ENCODE measurements at regions not wholly inside any gene's neighbourhood (a gene's known extent, or its start where the extent isn't known, plus 50 kb on each side); places are given as distances from the start of the nearest gene placed in this dataset.

DNA sequence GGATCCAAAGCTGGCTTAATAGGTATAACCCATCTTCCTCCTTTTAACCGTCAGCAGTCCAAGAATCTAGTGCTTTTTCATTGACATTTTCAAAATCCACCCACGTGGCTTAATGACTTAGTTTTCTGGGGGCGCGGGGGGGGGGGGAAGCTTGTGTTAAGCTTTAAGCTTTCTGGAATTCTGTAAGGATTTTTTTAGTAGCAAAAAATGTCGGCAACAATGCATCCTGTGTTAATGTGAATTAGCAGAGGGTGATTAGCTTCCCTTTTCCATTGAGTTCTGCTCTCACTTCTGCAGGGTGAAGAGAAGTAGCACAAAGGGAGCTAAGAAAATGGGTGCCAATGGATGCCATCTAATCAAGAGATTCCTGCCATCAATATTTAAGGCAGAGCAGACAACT lies 348.2 kb downstream of the SAMD5 start:
- no peak for DNase-seq (ENCODE audit: low read depth, low spot score)

DNA sequence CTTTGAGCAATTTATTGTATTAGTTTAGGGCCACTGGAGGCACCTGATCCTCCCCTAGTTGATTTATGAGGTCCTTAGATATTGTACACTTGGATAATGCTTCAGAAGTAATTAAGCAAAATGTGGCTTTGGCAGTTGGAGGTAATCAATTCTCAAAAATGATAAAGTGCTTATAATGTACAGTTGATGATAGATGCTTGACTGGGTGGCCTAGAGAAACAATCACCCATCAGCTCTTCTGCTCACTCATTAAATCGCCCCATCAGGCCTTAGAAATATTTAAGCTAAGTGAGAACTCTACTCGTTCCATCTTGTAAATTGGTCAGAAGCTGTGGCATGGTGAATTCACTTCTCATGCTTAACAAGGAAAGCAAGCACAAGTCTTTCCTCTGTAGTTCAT lies 349.9 kb downstream of the SAMD5 start:
- no peak for DNase-seq (ENCODE audit: low read depth, low spot score)

DNA sequence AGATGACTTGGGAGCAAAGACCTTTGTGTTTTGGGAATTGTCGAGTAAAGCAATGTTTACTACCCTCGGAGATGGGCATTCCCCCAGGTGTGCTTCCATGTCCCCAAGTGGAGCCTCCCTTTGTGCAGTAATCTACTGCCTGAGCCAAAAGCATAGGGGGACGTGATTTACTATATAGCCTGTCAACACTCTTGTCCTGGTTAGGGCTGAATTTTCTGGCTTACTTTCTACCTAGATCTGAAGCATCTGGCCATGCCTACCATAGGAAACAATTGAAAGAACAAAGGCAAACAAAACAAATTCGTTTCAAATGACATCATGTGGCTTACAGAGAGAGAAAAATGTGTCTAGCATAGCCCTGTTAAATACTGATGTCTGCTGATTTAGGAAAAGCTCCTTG lies 350.6 kb downstream of the SAMD5 start:
- no peak for DNase-seq (ENCODE audit: low read depth, low spot score)

DNA sequence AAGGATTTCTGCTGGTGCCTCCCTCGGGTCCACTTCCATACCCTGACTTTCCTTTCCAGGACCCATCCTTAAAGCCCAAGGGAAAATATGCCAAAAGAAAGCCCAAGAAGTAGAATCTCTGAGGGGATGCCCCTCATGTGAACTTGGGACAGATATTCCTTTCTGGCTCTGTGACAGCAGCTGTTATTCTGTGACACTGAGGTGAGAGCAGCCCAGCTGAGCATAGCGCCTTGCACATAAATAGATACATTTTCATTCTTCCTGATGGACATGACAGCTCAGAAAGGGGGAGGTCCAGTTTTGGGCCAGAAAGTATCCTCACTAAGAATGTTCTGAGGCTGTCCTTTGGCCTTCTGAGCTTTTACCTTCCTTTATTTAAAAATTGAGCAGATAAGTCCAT lies 353.2 kb downstream of the SAMD5 start:
- no peak for DNase-seq (ENCODE audit: low read depth, low spot score)

DNA sequence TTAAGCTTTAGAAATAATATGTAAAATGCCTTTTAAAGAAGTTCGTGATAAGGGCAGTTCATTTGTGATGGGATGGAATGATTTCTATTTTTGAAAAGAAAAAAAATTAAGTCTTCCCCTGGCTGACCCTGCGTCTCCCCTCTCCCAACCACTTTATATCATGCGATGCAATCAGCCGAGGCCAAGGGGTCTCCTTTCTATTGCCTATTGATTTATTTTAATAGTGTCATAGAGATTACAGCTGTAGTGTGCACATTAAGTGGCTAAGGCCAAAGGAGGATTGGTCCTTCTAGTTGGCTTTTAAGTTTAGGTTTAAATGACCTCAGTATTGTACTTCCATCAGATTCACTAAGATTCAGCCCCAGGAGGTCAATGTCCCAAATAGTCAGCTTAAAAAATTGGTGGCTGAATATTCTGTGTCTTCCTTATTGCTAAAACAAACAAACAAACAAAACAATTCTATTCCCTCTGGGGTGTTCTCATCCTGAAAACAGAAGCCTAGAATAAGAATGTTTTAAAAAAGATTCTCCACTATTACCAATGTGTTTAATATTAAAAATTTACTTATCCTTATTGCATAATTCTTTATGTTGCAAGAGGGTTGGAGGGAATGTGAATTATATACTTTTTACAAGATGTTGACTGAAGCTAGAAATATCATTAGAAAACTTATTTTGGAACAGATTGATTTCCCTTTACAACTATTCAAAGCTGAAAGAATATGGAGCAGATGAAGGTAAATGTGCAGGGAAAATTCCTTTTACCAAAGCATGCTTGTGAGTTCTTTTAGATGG lies 359.1 kb downstream of the SAMD5 start:
- DNase-seq (ENCODE audit: low read depth, low spot score) = no peak

DNA sequence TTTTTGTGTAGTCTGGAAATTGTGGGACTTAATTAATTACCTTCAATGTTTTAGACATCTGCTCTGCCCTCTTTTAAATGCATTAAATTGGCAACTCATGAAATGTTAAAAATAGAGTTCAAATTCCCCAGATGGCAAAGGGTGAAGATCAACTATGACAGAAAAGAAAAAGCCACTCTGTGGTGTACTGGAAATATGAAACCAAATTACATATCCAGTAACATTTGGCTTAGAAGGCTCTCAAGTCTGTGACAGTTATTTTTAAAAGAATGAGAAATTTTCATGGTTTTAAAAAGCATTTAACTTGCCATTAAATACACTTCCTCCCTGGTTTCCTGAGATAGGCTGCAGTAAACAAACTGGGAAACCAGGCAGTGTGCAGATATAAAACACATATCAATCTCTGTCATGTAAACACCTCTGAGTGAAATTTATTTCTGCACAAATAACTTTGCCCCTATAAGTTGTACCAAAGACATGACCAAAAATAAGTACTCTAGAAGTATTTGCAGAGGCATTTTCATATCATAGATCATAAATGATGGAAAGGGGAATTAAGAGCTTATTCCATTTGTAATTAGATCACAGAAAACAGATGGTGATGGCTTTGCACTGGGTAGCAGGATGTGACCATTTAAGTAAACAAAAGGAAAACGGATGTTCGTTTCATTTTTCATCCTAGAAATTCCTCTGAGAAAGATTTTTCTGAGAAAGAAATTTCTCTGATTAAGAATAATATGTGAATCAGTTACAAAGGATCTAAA lies 360.1 kb downstream of the SAMD5 start:
- no peak for DNase-seq (ENCODE audit: low read depth, low spot score)

DNA sequence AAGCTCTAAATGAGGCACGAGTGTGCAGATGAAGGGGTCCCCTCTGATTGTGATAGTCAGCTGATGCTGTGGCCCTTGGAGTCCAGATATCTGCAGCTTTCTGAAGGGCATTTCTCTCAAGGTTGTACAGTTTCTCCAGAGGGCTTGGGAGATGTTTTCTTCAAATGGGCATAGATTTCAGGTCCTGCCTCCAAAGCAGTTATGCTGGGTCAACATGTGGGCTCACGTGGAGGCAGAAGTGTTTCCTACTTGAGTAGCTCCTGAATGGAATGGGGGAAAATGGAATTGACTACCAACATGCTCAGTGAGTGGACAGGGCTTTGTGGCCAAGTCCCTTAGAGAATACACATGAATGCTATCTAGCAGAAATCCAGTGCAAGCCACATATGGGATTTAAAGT lies 360.7 kb downstream of the SAMD5 start:
- no peak for DNase-seq (ENCODE audit: low read depth, low spot score)

DNA sequence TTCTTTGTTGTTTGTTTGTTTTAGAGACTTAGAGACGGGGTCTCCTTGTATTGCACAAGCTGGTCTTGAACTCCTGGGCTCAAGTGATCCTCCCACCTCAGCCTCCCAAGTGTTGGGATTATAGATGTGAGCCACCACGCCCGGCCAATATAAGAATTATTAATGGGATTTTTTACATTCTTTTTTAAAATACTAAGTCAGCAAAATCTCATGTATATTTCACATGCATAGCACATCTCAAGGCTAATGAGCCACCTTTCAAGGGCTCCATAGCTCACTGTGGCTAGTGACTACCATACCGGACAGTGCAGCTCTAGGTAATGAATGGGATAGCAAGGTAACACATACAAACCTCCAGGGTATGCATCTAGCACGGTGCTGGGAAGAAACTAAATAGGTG lies 361.4 kb downstream of the SAMD5 start:
- no peak for DNase-seq (ENCODE audit: low read depth, low spot score)

DNA sequence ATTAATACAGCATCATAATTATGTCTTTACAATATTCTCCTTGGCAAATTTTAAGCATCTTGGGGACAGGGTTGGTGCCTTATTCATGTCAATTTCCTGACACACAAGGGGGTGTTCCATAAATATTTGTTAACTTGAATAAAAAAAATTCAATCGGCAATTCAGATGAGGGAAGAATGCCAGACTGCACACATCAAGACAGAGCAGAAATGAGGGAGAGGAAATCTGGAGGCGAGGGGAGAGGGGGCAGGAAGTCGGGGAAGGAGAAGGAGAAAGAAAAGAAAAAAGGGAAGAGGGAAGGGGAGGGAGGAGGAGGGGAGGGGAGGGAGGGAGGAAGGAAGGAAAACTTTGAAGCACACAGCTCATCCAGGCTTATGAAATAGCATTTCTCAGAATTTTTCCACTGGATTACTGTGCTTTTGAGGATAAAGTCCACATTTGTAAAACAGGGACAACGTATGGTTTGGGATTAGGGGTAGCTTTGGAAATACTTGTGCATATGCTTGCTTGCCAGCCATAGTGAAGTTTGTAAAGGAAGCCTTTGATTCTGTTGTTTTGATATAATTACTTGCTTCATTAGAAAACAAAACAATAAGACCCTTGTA lies 362.1 kb downstream of the SAMD5 start:
- DNase-seq (ENCODE audit: low read depth, low spot score) = no peak

DNA sequence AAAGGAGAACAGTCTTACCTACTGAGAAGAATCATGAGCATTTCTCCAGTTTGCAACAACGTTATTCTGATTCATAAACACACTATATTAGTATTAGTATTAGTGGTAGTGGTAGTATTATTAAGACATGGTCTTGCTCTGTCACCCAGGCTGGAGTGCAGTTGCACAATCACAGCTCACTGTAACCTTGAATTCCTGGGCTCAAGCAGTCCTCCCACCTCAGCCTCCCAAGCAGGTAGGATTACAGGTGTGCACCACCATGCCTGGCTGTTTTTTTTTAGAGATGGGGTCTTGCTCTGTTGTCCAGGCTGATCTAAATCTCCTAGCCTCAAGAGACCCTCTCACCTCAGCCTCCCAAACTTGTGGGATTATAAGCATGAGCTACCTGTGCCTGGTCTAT lies 363.5 kb downstream of the SAMD5 start:
- DNase-seq (ENCODE audit: low read depth, low spot score) = no peak

DNA sequence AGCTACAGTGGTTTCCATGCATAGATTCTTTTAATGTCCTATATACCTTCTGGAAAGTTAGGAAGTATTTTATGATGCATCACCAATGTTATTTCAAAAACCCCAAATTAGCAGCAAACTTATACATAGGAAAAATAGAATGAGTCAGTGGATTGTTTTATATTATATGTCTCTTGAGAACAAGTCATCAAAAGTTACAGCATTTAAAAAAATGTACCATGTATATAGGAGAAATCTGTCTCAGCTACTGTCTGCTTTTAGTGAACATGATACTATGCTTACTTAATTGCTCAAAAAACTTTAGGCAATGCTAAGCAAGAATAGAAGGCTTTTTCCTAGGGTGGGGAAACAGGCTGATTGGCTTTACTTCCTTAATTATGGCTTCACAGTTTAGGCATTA lies 365.3 kb downstream of the SAMD5 start:
- no peak for DNase-seq (ENCODE audit: low read depth, low spot score)

DNA sequence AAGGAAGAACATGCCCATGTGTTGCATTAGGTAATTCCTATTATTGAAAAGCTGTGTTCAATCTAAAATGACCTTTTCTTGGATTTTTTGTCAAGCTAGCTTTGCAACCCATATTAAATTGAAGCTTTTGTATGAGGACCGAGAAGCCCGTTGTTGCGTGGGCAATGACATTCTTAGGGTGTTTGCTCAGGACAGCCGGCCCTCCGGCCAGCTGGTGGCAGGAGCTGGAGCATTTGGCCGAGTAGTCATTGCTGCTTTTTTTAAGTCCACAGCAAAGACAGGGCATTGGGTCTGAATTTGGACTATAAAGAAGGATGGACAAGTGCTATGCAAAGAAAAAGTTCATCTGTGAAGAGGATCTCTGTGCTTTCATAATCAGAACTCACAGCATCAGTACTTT lies 365.8 kb downstream of the SAMD5 start:
- DNase-seq (ENCODE audit: low read depth, low spot score) = no peak

DNA sequence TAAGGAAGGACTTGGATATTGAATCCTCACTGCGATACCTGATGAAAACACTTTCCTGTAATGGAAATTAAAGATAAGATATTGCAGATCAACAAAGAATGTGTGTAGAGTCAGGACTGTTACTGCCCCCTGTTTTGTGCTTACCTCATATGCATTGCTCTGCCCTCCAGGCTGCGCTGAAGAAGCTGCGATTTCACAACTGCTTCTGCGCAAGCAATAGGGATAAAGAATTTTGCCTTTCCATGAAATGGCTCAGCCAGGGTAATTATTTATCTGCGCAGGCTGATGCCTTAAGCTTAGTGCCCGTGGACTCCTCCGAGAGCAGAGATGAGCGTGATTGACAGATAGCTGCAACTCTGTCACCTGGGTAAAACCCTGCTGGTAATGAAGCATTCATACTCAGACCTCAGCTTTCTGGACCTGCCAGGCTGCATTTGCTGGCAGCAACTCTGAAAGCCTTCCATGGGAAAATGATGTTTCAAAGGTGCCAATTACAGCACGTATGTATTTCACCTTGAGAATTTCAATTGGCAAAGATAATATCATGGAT lies 370.6 kb downstream of the SAMD5 start:
- DNase-seq (ENCODE audit: low read depth, low spot score) = no peak

DNA sequence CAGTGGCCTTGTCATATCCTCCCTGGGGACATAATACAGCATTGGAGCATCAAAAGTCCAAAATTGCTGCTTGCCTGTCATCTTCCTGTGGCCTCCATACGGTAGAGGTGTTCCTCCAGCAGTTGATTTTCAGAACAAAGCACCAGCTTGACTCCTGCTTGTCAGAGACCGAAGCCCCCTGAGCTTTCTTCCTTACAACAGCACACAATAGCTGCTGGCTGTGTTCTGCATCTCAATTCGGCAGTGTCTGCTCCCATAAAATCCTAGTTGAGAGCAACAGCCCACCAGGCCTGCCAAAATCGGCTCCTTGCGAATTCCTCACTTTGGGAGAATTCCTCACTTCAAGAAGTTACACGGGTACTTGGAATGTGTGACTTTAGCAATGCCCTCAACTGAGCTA lies 372.9 kb downstream of the SAMD5 start:
- DNase-seq (ENCODE audit: low read depth, low spot score) = no peak

DNA sequence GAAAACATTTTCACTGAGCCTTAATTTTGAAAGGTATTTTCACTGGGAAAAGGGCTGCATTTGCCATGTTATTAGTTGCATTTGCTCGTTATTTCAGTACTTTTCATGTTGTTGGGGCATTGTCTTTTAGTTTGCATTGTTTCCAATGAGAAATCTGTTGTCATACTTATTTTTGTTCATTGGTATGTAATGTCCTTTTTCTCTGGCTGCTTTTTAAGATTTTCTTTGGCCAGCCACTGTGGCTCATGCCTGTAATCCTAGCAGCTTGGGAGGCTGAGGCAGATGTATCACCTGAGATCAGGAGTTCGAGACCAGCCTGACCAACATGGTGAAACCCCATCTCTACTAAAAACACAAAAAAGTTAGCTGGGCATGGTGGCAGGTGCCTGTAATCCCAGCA lies 379.9 kb downstream of the SAMD5 start:
- DNase-seq (ENCODE audit: low read depth, low spot score) = no peak

DNA sequence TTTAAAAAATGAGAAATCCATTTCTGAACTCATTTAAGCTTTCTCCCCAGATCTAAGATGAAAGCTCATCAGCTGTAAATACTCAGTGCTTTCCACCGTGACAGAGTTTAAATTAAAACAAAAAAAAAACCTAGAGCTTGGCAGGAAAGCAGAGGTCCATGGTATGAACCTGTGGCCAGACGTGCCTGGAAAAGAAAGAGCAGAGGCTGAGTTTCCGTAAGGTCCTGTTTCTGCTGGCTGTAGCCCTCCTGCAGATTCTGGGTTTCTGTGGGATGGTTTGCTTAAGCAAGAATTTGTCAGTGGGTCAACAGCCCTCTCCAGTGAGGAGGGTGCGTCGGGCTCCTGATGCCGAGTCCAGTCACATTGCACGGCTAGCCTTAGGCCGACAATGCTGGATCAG lies 383.2 kb downstream of the SAMD5 start:
- DNase-seq (ENCODE audit: low read depth, low spot score) = no peak

DNA sequence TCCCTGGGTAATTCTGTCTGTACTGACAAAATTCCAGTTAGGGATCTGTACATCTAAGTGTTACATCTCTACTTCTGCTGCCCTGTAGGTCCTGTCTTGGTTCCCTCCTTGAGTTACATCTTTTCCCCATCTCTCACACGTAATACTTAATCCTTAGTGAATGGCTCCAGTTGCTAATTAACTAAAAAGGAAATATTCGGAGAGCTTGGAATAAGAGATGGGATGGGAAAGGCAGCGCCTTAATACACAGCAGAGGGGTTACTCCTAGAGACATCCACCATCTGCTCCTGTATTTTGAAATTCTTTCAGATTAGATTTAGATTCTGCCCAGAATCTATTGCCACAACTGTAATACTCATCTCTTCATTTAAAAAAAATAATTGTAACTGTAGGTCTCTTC lies 384.0 kb downstream of the SAMD5 start:
- DNase-seq (ENCODE audit: low read depth, low spot score) = no peak

DNA sequence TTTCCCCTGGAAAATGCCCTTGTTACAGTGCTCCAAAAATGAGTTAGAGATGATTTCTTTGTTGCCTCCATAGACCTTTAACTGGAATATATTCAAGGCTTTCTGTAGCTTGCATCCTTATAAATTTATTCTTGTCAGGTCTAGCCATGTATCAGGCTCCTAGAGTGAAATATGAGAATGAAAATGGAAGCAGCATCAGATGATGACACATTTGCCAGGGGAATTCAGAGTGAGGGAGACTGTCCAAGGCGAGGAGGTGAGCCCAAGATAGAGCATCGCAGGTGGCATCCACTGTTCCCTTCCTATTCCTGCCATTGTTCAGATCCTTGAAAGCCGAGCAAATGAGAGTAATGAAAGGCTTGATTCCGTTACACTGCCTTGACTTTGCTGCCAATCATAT lies 386.8 kb downstream of the SAMD5 start:
- no peak for DNase-seq (ENCODE audit: low read depth, low spot score)

DNA sequence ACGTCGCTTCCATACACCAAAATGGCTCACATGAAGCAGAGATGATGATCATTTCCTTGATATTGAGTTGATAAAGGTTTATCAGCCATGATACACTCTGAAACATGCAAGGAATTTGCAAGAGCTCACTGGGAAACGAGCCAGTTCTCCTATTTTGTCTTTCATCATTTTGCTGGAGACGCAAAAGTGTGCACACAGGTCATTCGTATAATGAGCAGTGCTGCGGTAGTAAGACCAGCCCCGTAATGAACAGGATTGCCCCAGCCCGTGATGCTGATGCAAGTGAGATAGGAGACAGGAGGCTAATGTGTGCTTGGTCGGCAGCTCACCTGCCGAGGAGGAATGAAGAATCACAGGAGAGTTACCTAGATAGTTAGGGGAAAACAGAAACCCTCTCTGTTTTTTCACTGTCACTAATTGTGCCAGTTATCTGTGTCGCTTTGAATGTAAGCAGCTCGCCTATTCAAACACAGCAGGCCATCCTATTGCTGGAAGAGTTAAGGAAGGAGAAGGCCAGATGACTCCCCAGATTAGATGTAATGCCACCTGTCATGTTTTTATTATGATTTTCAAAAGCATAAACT lies 391.8 kb downstream of the SAMD5 start:
- DNase-seq (ENCODE audit: low read depth, low spot score) = no peak

DNA sequence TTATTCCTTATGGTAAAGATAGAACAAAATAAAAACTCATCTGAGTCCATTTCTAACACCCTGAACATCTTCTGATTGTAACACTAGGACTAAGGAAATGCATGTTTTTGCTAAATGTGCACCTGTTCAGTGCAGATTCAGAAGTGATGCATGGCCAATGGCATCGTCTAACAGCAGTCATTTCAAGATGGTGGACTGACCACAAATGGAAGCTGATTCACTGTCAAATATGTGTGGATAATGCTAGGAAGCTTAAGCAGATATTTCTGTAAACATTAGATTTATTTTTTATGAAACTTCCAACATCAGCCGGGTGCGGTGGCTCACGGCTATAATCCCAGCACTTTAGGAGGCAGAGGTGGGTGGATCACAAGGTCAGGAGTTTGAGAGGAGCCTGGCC lies 394.8 kb downstream of the SAMD5 start:
- no peak for DNase-seq (ENCODE audit: low read depth, low spot score)

DNA sequence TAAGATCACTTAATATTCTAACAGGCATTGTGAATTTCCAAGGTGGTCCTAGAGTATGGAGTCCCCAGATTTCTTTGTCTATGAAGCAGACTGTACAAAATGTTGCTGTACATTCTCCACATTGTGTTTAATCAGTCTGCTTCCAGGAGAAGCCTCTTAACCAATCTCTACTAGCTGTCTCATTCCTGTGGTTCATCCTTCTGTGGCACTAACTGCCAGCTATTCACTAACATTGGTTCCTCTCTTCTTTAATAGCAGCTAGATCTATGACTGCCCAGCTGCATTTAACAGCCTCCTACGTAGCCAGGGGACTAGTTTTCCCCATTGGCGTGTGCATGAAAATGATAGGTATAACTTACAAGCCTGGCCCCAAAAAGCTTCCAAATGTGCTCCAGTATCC lies 395.4 kb downstream of the SAMD5 start:
- DNase-seq (ENCODE audit: low read depth, low spot score) = no peak

DNA sequence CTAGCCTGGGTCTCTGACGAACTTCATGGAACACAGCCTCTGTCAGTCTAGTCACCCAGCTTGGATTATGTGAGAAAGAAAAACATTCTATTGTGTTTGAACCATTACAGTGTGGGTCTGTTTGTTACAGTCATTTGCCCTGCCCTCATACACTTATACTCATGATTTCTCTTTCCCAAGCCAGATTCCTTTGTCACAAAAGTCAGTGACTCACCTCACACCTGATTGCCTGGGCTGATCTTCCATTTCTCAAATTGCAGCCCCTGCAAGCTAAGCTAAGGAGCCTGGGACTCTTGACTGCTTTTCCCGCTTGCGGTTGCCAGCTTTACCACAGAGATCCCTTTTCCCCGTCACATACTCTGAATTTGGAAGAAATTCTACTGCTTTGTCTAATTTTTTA lies 395.9 kb downstream of the SAMD5 start:
- no peak for DNase-seq (ENCODE audit: low read depth, low spot score)
